ENCODE measurements at regions not wholly inside any gene's neighbourhood (a gene's known extent, or its start where the extent isn't known, plus 50 kb on each side); places are given as distances from the start of the nearest gene placed in this dataset.

DNA sequence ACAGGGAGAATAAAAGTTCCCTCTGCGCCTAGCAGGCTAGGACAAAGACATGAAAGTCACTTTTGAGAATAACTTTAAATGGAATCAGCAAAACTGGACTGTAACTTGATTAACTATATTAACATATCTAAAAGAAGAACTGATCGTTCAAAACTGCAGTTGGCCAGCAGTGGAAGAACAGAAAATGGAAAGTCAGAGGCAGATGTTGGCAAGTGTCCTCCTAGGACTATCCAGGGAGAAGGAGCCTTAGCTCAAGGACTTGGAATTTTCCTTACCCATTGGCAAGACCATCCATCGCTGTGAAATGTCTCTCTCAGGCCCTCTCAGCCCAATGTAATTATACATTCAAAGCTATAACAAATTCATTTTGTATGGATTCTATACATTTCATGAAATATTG is 419.7 kb downstream of the ATP23 start:
- H3K79me2 ChIP-seq (ENCODE audit: low read length): no peaks in the 10 kb centered on the region
- H2AFZ ChIP-seq (ENCODE audit: low read depth, low read length): no peak overlapping the region
- no peaks in the 10 kb centered on the region for H4K20me1 ChIP-seq (ENCODE audit: insufficient read depth, low read length)
- H3K27me3 ChIP-seq (ENCODE audit: low read depth, low read length): no peaks in the 10 kb centered on the region
- H3K4me2 ChIP-seq (ENCODE audit: low read length): no peak overlapping the region
- peaks cover 17% of the 10 kb centered on the region for H3K4me1 ChIP-seq (ENCODE audit: low read length)
- H3K9ac ChIP-seq (ENCODE audit: low read length): no peak overlapping the region
- no peak overlapping the region for H3K4me3 ChIP-seq (ENCODE audit: low read length)
- H3K27ac ChIP-seq (ENCODE audit: low read length): no peak overlapping the region
- H3K9me3 ChIP-seq (ENCODE audit: insufficient read depth, low read length): no peaks in the 10 kb centered on the region
- H3K36me3 ChIP-seq (replicated peaks; ENCODE audit: low read depth, low read length): no peaks in the 10 kb centered on the region
- TF ChIP-seq CTCF (IDR thresholded peaks at IDR 0.05; ENCODE audit: low read depth, low read length): no peak
- TF ChIP-seq EZH2phosphoT487 (IDR thresholded peaks at IDR 0.05; ENCODE audit: low read depth): no peak

DNA sequence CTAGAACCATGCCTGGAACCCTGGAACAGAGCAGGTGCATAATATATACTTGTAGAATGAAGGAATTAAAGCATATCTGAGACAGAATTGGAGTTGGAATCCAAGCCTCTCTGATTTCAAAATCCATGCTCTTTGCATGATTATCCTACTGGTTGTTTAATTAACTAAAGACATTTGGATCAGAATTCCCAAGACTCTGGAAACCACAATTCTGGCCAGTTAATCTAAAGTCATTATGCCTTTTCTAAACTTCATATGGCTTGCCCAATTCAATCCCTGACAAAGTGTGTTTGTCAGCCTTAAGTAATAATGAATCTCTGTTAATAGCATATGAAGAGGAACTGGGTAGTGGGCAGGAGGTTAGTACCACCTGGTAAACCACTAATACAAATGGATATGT is 422.6 kb downstream of the ATP23 start:
- H3K27ac ChIP-seq (ENCODE audit: low read length): no peak overlapping the region
- H4K20me1 ChIP-seq (ENCODE audit: insufficient read depth, low read length): no peaks in the 10 kb centered on the region
- no peak overlapping the region for H2AFZ ChIP-seq (ENCODE audit: low read depth, low read length)
- H3K36me3 ChIP-seq (replicated peaks; ENCODE audit: low read depth, low read length): no peaks in the 10 kb centered on the region
- no peak overlapping the region for H3K9ac ChIP-seq (ENCODE audit: low read length)
- TF ChIP-seq EZH2phosphoT487 (IDR thresholded peaks at IDR 0.05; ENCODE audit: low read depth) (no peak), CTCF (IDR thresholded peaks at IDR 0.05; ENCODE audit: low read depth, low read length) (no peak)
- no peaks in the 10 kb centered on the region for H3K27me3 ChIP-seq (ENCODE audit: low read depth, low read length)
- no peaks in the 10 kb centered on the region for H3K79me2 ChIP-seq (ENCODE audit: low read length)
- H3K4me2 ChIP-seq (ENCODE audit: low read length): peak overlapping the region; percentile 11; the same call in 1 of the 2 replicates
- no peaks in the 10 kb centered on the region for H3K9me3 ChIP-seq (ENCODE audit: insufficient read depth, low read length)
- no peak overlapping the region for H3K4me3 ChIP-seq (ENCODE audit: low read length)
- H3K4me1 ChIP-seq (ENCODE audit: low read length): peaks cover 10% of the 10 kb centered on the region

DNA sequence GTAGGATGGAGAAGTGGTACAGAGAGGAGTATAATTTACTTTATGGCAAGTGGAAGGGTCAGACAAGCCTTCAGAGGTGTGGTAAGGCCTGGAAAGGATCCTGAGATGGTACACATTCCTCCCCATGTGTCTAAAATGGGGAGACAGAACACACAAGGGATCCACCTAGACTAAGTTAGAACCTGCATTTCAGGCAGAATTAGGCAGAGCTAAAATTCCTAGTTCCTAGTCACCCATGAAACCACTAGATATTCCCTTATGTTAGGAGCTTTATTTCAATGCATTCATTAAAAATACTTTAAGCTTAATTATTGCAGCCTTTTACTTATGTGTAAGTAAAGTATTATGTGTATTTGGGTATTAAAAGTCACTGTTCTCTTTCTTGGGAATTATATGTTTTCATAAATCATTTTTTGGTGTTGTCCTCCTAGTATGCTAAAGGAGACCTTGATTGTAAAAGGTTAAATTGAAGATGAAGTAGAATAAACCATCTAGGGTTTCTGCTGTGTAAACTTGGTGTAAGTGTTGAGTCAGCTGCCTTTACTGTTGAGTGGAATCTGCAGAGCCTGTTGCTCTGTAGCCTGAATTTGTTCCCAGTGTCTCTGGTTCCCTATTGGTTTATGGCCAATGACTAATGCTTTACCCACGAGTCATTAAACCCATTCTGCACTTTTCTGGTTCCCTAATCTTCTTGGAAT is 423.2 kb downstream of the ATP23 start:
- H3K4me3 ChIP-seq (ENCODE audit: low read length): no peak overlapping the region
- H4K20me1 ChIP-seq (ENCODE audit: insufficient read depth, low read length): no peaks in the 10 kb centered on the region
- H3K27ac ChIP-seq (ENCODE audit: low read length): no peak overlapping the region
- 0 out of 2 replicates have a peak overlapping the region, but pooled peaks have one; percentile 11 for H3K4me2 ChIP-seq (ENCODE audit: low read length)
- H3K9me3 ChIP-seq (ENCODE audit: insufficient read depth, low read length): no peaks in the 10 kb centered on the region
- H3K36me3 ChIP-seq (replicated peaks; ENCODE audit: low read depth, low read length): no peaks in the 10 kb centered on the region
- TF ChIP-seq CTCF (IDR thresholded peaks at IDR 0.05; ENCODE audit: low read depth, low read length) (no peak), EZH2phosphoT487 (IDR thresholded peaks at IDR 0.05; ENCODE audit: low read depth) (no peak)
- no peaks in the 10 kb centered on the region for H3K27me3 ChIP-seq (ENCODE audit: low read depth, low read length)
- peaks cover 11% of the 10 kb centered on the region for H3K4me1 ChIP-seq (ENCODE audit: low read length)
- H3K79me2 ChIP-seq (ENCODE audit: low read length): no peaks in the 10 kb centered on the region
- no peak overlapping the region for H2AFZ ChIP-seq (ENCODE audit: low read depth, low read length)
- H3K9ac ChIP-seq (ENCODE audit: low read length): no peak overlapping the region

- peaks cover 16% of the 10 kb centered on the region for H3K4me1 ChIP-seq (ENCODE audit: low read length)
- no peak overlapping the region for H3K4me3 ChIP-seq (ENCODE audit: low read length)
- H3K4me2 ChIP-seq (ENCODE audit: low read length): no peak overlapping the region
- no peak overlapping the region for H3K27ac ChIP-seq (ENCODE audit: low read length)
- no peaks in the 10 kb centered on the region for H3K79me2 ChIP-seq (ENCODE audit: low read length)
- H3K9ac ChIP-seq (ENCODE audit: low read length): no peak overlapping the region
- no peaks in the 10 kb centered on the region for H3K27me3 ChIP-seq (ENCODE audit: low read depth, low read length)
- TF ChIP-seq CTCF (IDR thresholded peaks at IDR 0.05; ENCODE audit: low read depth, low read length) (no peak), EZH2phosphoT487 (IDR thresholded peaks at IDR 0.05; ENCODE audit: low read depth) (no peak)
- H3K36me3 ChIP-seq (replicated peaks; ENCODE audit: low read depth, low read length): no peaks in the 10 kb centered on the region
- no peak overlapping the region for H2AFZ ChIP-seq (ENCODE audit: low read depth, low read length)
- no peaks in the 10 kb centered on the region for H3K9me3 ChIP-seq (ENCODE audit: insufficient read depth, low read length)
- H4K20me1 ChIP-seq (ENCODE audit: insufficient read depth, low read length): no peaks in the 10 kb centered on the region
Observed at GRCh38 chr12:58365087-58365390, 423.7 kb downstream of the ATP23 start.
